Astrocyte of the cerebellum (primary cell): ENCODE measurements at regions not wholly inside any gene's neighbourhood (a gene's known extent, or its start where the extent isn't known, plus 50 kb on each side); places are given as distances from the start of the nearest gene placed in this dataset.

Source experiments
- DNase-seq: peaks from one replicate; pipeline ENCODE4 v3.0.0-alpha.2; 2011; ENCODE audit warnings: low read depth
- H3K4me3 ChIP-seq: 2 replicates; pipeline ENCODE4 v1.5.1; 2011; ENCODE audit warnings: mild to moderate bottlenecking, low read depth, low read length, moderate library complexity
- CTCF ChIP-seq: IDR thresholded peaks from 2 replicates; pipeline ENCODE4 v1.5.1; 2012; ENCODE audit warnings: low read length, low read depth, moderate library complexity, mild to moderate bottlenecking; ENCODE audit errors: missing control alignments
- in situ Hi-C: cut with HindIII; loops from 2 replicates; pipeline ENCODE4 v1.10.0; 2017; ENCODE audit warnings: low sequenced_read_pairs

GRCh38 chr21:39093526-39093925 lies 89.7 kb downstream of the PSMG1 start:
- no peak overlapping the region for H3K4me3 ChIP-seq
- no peak for TF ChIP-seq CTCF
- in situ Hi-C loops: no loop called here

GRCh38 chr21:39088831-39089380 lies 94.3 kb downstream of the PSMG1 start:
- no peak for DNase-seq
- in situ Hi-C loops: no loop called here
- no peak overlapping the region for H3K4me3 ChIP-seq
- peak; percentile 20 for TF ChIP-seq CTCF

More at GRCh38 chr21:39093526-39093925, 89.7 kb downstream of the PSMG1 start:
- DNase-seq: no peak

- no peak for DNase-seq
- TF ChIP-seq CTCF: no peak
- no peak overlapping the region for H3K4me3 ChIP-seq
- in situ Hi-C loops: no loop called here
These were observed 95.2 kb downstream of the PSMG1 start for GRCh38 chr21:39088031-39088370.

GRCh38 chr21:39087238-39088030 lies 95.8 kb downstream of the PSMG1 start:
- no peak for TF ChIP-seq CTCF
- in situ Hi-C loops: no loop called here
- no peak overlapping the region for H3K4me3 ChIP-seq
- no peak for DNase-seq

- no peak for DNase-seq
- peak; percentile 7 for TF ChIP-seq CTCF
- in situ Hi-C loops: no loop called here
- H3K4me3 ChIP-seq: no peak overlapping the region
These were observed 96.7 kb downstream of the PSMG1 start for GRCh38 chr21:39086547-39086946.

- in situ Hi-C loops: no loop called here
- TF ChIP-seq CTCF: no peak
- DNase-seq: no peak
- H3K4me3 ChIP-seq: no peak overlapping the region
These were observed 97.3 kb downstream of the PSMG1 start for GRCh38 chr21:39085843-39086405.
